ENCODE measurements at regions not wholly inside any gene's neighbourhood (a gene's known extent, or its start where the extent isn't known, plus 50 kb on each side); places are given as distances from the start of the nearest gene placed in this dataset.

DNA sequence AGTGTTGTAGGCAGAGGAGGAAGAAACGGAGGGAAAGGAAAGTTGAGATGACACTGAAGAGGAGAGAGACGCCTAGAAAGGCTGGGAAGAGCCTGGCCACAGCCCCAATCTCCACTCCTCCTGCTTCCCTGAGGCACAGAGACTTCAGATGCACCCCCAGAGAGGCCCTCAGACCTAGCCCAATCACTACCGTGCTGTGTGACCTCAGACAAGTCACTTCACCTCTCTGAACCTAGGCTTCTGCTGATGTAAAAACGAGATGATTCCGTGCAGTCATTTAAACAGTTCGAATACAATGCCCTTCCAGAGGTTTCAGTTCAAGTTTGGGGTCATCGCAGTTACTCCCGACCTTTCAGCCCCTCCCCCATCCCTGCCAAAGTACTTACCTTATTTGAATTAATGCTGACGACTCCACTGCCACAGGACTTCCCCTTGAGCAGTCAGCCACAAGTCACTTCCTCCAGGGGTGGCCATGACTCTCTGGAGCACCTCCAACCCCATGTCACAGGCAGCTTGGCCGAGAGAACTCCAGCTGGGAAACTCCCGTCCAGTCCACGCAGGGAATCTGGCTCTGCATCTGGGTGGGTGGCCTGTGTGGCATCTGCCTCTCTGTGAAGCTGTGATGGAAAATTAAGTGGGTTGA lies 105.2 kb upstream of the ID2 start:
- Histone ChIP-seq H3K9ac (ENCODE audit: low read length) (no peak overlapping the region), H2AFZ (ENCODE audit: low read depth, low read length) (no peak overlapping the region), H3K27me3 (ENCODE audit: insufficient read depth, low read depth, low read length) (no peaks in the 10 kb centered on the region), H3K4me3 (ENCODE audit: low read length) (no peak overlapping the region), H3K4me2 (ENCODE audit: low read length) (no peak overlapping the region), H3K9me3 (ENCODE audit: low read length) (no peaks in the 10 kb centered on the region), H4K20me1 (ENCODE audit: insufficient read depth) (no peaks in the 10 kb centered on the region), H3K9me2 (ENCODE audit: insufficient read depth, low read length) (no peaks in the 10 kb centered on the region), H3F3A (ENCODE audit: insufficient read depth, low read length, poor library complexity, severe bottlenecking) (no peaks in the 10 kb centered on the region), H3K27ac (ENCODE audit: low read length) (no peak overlapping the region), H3K36me3 (ENCODE audit: insufficient read depth, low read length) (no peaks in the 10 kb centered on the region), H3K79me2 (replicated peaks; ENCODE audit: insufficient read depth, low read length) (no peaks in the 10 kb centered on the region)
- TF ChIP-seq POLR2AphosphoS5 (IDR thresholded peaks at IDR 0.05) (no peak), SMC3 (conservative IDR thresholded peaks at IDR 0.05; ENCODE audit: poor library complexity) (no peak), RAD21 (conservative IDR thresholded peaks at IDR 0.05) (no peak), TAF1 (IDR thresholded peaks at IDR 0.05; ENCODE audit: low read depth) (no peak), MXI1 (conservative IDR thresholded peaks at IDR 0.05; ENCODE audit: poor library complexity, severe bottlenecking) (no peak)

DNA sequence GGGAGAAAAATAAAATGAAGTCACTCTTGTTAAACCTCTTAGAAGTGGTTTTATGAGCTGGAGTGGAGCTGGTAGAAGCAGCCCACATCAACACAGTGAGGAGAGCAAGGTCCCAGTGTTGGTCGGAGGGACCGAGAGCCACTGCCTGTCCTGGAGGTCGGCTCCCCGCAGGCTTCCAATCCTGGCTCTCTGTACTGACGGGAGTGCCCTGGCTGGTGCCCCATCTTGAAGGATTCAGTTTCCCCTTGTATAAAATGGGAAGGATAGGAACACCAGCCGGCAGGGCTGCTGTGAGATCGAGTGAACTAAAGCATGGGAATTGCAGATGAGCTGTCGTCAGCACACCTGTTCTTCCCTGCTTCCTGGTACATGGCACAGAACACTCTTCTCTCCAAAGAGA lies 104.3 kb upstream of the ID2 start:
- Histone ChIP-seq H3K27ac (ENCODE audit: low read length) (no peak overlapping the region), H3F3A (ENCODE audit: insufficient read depth, low read length, poor library complexity, severe bottlenecking) (no peaks in the 10 kb centered on the region), H3K27me3 (ENCODE audit: insufficient read depth, low read depth, low read length) (no peaks in the 10 kb centered on the region), H3K9me3 (ENCODE audit: low read length) (no peaks in the 10 kb centered on the region), H3K4me3 (ENCODE audit: low read length) (no peak overlapping the region), H2AFZ (ENCODE audit: low read depth, low read length) (no peak overlapping the region), H3K9me2 (ENCODE audit: insufficient read depth, low read length) (no peaks in the 10 kb centered on the region), H3K9ac (ENCODE audit: low read length) (no peak overlapping the region), H3K36me3 (ENCODE audit: insufficient read depth, low read length) (no peaks in the 10 kb centered on the region), H4K20me1 (ENCODE audit: insufficient read depth) (no peaks in the 10 kb centered on the region), H3K4me2 (ENCODE audit: low read length) (no peak overlapping the region), H3K79me2 (replicated peaks; ENCODE audit: insufficient read depth, low read length) (no peaks in the 10 kb centered on the region)
- TF ChIP-seq MXI1 (conservative IDR thresholded peaks at IDR 0.05; ENCODE audit: poor library complexity, severe bottlenecking) = no peak
- TF ChIP-seq, protein P1, sequence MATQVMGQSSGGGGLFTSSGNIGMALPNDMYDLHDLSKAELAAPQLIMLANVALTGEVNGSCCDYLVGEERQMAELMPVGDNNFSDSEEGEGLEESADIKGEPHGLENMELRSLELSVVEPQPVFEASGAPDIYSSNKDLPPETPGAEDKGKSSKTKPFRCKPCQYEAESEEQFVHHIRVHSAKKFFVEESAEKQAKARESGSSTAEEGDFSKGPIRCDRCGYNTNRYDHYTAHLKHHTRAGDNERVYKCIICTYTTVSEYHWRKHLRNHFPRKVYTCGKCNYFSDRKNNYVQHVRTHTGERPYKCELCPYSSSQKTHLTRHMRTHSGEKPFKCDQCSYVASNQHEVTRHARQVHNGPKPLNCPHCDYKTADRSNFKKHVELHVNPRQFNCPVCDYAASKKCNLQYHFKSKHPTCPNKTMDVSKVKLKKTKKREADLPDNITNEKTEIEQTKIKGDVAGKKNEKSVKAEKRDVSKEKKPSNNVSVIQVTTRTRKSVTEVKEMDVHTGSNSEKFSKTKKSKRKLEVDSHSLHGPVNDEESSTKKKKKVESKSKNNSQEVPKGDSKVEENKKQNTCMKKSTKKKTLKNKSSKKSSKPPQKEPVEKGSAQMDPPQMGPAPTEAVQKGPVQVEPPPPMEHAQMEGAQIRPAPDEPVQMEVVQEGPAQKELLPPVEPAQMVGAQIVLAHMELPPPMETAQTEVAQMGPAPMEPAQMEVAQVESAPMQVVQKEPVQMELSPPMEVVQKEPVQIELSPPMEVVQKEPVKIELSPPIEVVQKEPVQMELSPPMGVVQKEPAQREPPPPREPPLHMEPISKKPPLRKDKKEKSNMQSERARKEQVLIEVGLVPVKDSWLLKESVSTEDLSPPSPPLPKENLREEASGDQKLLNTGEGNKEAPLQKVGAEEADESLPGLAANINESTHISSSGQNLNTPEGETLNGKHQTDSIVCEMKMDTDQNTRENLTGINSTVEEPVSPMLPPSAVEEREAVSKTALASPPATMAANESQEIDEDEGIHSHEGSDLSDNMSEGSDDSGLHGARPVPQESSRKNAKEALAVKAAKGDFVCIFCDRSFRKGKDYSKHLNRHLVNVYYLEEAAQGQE (IDR thresholded peaks at IDR 0.05; ENCODE audit: borderline replicate concordance) = no peak
- TF ChIP-seq SMC3 (conservative IDR thresholded peaks at IDR 0.05; ENCODE audit: poor library complexity) = no peak
- TF ChIP-seq, protein P2, sequence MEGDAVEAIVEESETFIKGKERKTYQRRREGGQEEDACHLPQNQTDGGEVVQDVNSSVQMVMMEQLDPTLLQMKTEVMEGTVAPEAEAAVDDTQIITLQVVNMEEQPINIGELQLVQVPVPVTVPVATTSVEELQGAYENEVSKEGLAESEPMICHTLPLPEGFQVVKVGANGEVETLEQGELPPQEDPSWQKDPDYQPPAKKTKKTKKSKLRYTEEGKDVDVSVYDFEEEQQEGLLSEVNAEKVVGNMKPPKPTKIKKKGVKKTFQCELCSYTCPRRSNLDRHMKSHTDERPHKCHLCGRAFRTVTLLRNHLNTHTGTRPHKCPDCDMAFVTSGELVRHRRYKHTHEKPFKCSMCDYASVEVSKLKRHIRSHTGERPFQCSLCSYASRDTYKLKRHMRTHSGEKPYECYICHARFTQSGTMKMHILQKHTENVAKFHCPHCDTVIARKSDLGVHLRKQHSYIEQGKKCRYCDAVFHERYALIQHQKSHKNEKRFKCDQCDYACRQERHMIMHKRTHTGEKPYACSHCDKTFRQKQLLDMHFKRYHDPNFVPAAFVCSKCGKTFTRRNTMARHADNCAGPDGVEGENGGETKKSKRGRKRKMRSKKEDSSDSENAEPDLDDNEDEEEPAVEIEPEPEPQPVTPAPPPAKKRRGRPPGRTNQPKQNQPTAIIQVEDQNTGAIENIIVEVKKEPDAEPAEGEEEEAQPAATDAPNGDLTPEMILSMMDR (IDR thresholded peaks at IDR 0.05; ENCODE audit: poor library complexity, severe bottlenecking) = no peak
- TF ChIP-seq EZH2 (IDR thresholded peaks at IDR 0.05; ENCODE audit: borderline replicate concordance, insufficient read depth, low read length, poor library complexity, severe bottlenecking) = no peak
- TF ChIP-seq EP300 (conservative IDR thresholded peaks at IDR 0.05; ENCODE audit: poor library complexity, severe bottlenecking) = no peak
- TF ChIP-seq RAD21 (conservative IDR thresholded peaks at IDR 0.05) = no peak
- TF ChIP-seq POLR2AphosphoS5 (IDR thresholded peaks at IDR 0.05) = no peak
- no peak for TF ChIP-seq TAF1 (IDR thresholded peaks at IDR 0.05; ENCODE audit: low read depth)

Measured in neural cell (in vitro differentiated cells).